CD4-positive, alpha-beta T cell treated with Interleukin-17A for 1 hour (primary cell): ENCODE measurements at regions not wholly inside any gene's neighbourhood (a gene's known extent, or its start where the extent isn't known, plus 50 kb on each side); places are given as distances from the start of the nearest gene placed in this dataset.

Source experiments
- DNase-seq: peaks from one replicate; pipeline ENCODE4 v3.0.0-alpha.2; 2020

- no peak for DNase-seq
These were observed 53.0 kb upstream of the DAZL start for GRCh38 chr3:16658004-16658924.

GRCh38 chr3:16658925-16659793 is 53.9 kb upstream of the DAZL start:
- DNase-seq, result no peak

DNA sequence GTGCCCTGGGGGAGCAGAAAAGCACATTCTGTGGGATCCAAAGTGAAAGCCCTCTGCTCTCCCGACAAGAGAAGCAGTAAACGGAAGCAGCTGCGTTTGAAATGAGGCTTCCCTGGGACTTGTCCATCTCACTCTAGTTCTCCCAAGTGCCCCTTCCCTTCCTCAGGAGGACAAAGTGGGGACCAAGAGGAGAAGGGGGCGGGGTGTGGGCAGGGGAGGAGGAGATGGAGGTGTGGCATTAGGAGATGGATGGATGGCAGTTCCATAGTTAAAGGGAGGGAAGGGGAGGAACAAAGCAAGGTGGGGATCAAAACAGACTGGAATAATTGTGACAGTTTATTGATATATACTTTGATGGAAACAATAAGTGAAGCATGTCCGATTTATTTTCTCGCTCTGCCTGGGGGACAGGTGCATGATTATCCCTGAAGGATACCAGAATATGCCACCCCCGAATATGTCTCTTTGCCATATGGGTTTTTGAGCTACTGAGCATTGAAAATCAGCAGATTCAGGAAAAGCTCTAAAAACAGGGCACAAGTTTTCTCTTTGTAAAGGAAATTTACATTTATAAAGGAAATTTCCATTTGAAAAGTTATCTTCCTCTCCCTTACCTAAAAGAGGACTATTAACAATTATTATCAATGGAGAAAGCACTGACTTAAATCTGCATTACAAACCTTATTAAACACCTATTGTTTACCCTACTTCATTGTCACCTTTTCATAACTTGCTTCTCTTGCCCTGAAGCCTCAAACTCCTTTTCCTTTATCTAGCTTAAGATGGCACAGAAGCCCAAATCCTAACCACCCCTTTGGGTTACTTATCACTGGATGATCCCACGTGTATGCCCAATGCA is 58.9 kb upstream of the DAZL start:
- DNase-seq, result no peak

DNA sequence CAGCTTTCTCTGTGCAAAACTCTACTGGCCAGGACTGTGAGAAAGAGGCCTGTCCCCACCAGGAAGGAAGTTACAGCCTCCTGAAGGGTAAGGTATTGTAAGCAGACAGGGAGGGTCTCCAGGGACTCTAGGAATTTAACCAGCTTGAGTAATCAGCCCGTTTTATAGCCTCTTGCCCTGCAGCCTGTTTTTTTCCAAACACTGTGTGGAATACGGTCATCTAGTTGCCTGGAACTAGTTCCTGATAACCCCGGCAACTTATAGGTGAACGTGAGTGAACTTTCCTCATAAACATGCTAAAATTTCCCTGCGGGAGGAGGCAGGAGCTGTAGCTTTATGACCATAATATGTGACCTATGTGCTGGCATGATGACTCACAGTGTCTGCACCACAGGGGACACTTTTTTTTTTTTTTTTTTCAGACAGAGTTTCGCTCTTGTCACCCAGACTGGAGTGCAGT is 60.1 kb upstream of the DAZL start:
- no peak for DNase-seq

DNA sequence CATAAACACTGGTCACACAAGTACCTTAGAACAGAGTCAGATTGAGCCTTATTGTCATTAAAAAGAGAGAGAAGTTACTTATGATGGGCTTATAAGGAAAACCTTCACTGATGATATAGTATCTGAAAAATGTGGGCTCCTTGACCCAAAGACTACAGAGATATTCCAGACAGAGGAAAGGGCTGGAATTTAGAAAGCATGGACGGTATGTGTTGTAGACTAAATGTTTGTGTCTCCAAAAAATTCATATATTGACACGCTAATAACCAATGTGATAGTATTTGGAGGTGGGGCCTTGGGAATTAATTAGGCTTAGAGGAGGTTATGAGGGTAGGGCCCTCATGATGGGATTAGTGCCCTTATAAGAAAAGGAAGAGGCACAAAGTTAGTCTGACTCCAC is 61.0 kb upstream of the DAZL start:
- no peak for DNase-seq

GRCh38 chr3:16667633-16668032 is 62.4 kb upstream of the DAZL start:
- DNase-seq, result no peak

DNA sequence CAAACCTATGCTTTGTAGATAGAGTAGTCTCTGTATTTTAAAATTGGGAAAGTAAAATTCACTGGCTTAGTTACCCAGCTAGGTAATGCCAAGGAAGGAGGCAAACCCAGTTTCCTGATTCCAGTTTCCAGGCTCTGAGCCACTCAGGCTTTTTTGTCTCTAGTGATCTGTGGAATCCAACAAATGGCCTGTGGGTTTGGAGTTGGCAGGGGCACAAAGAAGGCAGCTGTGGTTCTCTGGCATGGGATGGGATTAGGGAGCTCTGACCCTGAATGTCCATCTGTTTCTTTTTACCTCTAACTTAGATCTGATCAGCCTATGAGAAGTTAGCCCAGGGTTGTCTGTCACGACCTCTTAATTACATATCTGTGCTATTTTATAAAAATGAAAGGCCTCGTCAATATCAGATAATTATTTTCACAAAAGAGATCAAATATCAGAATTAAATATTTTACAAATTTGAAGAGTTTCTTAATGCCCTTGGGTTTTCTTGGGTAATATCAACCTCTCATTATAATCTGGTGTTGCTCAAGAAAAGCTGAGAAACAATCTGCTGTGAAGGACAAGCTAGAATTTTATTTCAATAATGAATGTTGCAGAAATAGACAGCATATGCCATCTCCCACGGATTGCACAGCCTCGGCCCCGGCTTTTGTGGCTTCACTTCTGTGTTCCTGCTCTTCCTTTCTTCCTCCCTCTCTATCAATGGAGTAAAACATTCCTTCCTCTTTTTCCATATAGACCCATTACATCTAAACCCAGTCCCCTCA is 63.7 kb upstream of the DAZL start:
- DNase-seq, result no peak

- no peak for DNase-seq
These were observed 65.0 kb upstream of the DAZL start for GRCh38 chr3:16670191-16670590.

GRCh38 chr3:16671690-16672089 is 66.5 kb upstream of the DAZL start:
- no peak for DNase-seq

DNA sequence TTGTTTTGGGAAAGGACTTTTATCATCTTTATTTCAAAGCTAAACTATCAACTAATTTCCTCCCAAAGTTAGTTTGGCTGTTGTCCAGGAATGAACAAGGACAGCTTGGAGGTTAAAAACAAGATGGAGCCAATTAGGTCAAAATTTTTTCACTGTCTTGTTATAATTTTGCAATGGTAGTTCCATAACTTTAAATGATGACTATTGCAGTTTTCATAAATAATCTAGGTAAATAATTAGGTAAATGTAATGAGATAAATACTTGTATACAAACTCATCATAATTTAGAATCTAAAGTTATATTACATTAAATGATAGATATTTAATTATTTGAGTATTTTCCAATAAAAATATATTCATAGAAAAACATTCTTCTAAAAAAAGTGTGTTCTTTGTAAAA is 68.3 kb upstream of the DAZL start:
- DNase-seq, result no peak

GRCh38 chr3:16675805-16676204 is 70.6 kb upstream of the DAZL start:
- DNase-seq, result no peak

DNA sequence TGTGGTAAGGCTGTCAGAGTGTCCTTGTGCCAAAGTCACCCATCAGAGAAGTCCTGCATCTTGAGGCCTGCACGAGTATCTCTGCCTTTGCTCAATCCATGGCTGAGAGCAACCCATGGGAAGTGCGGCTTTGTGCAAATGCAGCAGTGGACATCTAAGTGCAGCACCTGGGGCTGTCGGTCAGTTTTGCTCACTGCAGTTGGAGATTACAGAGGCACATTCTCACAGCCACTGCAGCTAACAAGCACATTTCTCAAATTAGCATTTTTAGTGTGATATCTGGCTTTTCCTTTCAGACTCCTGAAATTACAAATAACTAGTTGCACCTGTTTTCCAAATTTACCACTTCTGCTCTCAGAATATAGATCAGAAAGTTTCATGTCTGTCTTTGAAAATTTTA is 81.5 kb upstream of the DAZL start:
- no peak for DNase-seq

GRCh38 chr3:16687221-16687620 is 82.0 kb upstream of the DAZL start:
- DNase-seq, result no peak

DNA sequence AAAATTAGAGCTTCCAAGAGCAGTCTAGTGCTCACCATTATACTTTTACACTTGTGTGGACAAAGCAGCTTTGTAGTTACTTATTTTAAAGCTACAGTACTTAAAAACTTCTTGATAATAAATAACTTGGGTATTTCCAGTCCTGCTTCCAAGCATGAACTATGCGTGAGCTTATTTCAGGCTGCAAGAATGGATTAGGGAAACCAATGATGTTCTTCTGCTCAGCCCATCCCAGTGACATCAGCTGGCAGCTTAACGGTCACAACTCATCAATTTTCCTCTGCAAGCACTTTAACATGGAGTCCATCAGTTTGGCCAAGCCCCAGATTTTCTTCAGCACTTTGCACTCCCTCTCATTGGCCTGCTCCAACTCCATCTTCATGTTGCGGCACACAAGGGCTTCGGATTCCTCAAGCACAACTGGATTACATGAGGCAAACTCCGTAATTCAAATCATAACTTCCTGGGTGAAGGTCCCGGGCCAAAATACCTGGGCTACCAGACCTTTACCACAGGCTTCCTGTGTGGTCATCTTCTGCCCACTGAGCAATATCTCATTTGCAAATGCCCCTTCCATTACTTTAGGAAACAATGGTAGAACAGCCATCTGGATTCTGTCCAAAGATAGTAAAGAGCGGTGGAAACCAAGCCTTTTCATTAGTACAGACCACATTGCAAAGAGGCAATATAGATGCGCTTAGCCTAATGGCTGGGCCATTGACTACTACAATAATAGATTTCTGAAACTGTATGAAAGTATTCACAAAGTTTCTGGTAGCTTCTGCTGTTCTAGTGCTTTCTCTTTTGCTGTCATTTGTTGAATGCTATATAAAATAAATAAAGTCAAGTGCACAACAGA is 87.5 kb upstream of the DAZL start:
- DNase-seq, result no peak

DNA sequence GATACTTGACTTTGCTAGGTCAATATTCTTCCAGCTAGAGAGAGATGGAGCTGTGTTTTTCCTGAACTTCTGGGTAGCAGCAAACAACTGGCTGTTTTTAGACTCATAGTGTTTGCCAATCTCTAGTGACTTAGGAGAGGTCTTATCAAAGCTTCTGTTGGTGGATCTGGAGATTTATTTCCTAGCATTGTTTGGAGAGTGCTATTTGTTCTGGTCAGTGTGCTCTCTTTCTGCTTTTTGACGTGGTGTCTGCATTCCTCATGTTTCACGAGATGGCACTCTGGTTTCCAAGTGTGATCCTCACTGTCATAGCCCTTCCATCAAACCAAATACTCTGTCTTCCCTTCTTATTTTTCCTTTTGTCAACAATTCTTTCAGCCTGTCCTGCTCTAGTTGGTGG is 88.6 kb upstream of the DAZL start:
- no peak for DNase-seq

DNA sequence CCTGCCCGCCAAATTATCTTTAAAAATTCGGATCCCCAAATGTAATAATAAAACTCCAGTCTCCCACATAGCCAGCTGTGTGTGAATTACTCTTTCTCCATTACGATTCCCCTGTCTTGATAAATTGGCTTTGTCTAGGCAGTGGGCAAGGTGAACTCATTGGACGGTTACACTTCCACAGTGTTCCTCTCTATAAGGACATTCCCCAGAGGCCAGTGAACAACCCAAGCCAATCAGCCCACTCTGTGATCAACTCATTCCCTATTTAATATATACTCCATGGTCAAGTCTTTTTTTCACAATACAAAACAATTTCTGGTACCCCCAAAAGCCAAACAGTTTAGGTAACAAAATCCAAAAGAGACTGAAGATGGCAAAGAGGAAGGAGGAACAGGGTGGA is 90.5 kb upstream of the DAZL start:
- no peak for DNase-seq

GRCh38 chr3:16697443-16698147 is 92.4 kb upstream of the DAZL start:
- no peak for DNase-seq

DNA sequence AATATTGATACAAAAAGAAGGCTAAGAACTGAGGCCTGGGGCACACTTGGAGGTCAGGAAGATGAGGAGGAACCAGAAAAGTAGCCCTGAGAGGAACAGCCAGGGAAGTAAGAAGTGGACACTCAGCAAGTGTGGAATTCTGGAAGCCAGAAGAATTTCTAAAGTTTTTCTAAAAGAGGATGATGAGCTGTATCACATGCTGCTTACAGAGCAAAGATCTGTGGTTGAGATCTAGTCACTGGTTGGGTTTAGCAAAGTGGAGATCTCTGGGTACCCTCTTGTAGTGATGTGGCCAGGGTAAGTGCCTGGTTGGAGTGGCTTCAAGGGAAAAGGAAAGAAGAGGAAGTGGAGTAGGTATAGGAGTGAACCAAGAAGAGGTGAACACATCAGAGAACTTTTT is 95.4 kb upstream of the DAZL start:
- DNase-seq, result no peak

GRCh38 chr3:16704941-16705340 is 99.7 kb upstream of the DAZL start:
- no peak for DNase-seq

- no peak for DNase-seq
These were observed 102.0 kb upstream of the DAZL start for GRCh38 chr3:16707260-16707659.

GRCh38 chr3:16708285-16708684 is 103.1 kb upstream of the DAZL start:
- DNase-seq, result no peak
